GM10266 (cell line): ENCODE measurements at regions not wholly inside any gene's neighbourhood (a gene's known extent, or its start where the extent isn't known, plus 50 kb on each side); places are given as distances from the start of the nearest gene placed in this dataset.
"Not testable (repeated sequence)": the region's sequence is repeated elsewhere in the genome, so short reads cannot be mapped to it uniquely, and the experiment has no call there.

Source experiments
- DNase-seq: peaks from one replicate; pipeline ENCODE4 v3.0.0; 2012; ENCODE audit errors: extremely low spot score
- CTCF ChIP-seq: IDR thresholded peaks from 2 replicates; pipeline ENCODE4 v1.5.1; 2012; ENCODE audit warnings: mild to moderate bottlenecking, low read depth; ENCODE audit not compliant: control insufficient read depth, insufficient read depth; ENCODE audit errors: missing control alignments

DNA sequence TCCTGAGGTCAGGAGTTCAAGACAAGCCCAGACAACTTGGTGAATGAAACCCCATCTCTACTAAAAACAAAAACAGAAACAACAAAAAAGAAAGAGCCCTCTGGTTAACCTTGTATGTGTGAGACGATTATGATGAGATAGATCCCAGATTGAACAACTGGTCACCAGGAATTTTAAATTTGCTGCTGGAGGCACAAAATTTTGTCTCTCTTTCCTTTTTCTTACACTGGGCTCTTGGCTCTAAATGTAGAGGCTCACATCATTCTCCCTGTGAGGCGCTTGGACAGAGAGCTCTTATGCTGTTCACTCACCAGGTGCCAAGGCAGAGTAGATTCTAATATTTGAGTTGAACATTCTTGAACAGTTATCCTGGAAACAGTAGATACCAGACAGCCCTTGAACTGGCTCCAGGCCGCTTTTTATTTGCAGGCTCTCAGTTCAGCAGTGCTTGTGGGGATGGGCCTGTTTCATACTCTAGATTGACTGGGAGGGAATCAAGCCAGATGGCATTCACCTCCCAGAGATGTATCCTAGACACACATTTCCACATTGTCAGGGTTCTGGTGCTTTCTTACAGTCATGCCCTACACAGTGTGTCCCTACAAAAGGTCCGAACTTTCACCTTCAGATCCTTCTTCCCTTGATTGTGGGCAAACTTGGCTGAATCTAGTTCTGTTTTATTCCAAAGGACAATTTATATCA is 1159.6 kb downstream of the RPIA start:
- no peak for TF ChIP-seq CTCF
- DNase-seq = peak; percentile 2

GRCh38 chr2:89851583-89851905 is 1160.1 kb downstream of the RPIA start:
- peak; percentile 0 for DNase-seq

GRCh38 chr2:89853427-89853826 is 1162.0 kb downstream of the RPIA start:
- DNase-seq = not testable (repeated sequence)

More at GRCh38 chr2:89851583-89851905, 1160.1 kb downstream of the RPIA start:
- no peak for TF ChIP-seq CTCF

- DNase-seq = not testable (repeated sequence)
These were observed 1164.3 kb downstream of the RPIA start for GRCh38 chr2:89855752-89856151.

DNA sequence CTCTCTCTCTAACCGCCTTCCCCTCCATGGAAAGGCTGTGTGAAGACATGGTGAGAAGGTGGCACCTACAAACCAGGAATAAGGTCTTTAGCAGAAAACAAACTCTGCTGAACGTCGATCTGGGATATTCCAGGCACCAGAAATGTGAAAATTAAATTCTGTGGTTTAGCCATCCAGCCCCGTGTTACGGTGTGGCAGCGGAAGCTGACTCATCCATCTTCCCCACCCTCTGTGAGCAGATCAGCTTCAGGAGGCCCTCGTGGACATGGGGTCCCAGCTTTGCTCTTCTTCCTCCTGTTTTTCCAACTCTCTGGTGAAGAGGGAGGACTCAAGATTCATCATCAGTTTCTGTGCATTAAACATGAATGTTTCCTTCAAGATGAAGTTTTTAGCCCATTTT is 1164.8 kb downstream of the RPIA start:
- not testable (repeated sequence) for DNase-seq

- DNase-seq = not testable (repeated sequence)
These were observed 1170.7 kb downstream of the RPIA start for GRCh38 chr2:89862164-89862563.

DNA sequence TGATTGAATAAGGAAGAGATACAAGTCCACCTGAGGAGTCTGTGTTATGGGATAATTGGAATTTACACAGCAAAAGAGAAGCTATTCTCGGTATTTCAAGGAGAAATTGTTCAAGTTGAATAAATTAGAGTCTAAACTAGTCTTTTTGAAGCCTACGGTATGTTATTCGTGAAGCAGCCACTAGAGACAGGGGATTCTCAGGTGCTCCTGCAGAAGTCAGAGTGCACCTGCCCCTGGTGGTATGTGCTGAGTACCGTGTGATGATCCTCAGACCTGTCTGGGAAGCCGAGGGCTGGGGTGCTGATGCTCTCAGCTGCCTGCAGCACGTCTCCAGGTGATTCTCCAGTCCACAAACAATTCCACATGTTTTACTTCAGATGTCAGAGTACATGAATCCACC is 1171.7 kb downstream of the RPIA start:
- DNase-seq = not testable (repeated sequence)

DNA sequence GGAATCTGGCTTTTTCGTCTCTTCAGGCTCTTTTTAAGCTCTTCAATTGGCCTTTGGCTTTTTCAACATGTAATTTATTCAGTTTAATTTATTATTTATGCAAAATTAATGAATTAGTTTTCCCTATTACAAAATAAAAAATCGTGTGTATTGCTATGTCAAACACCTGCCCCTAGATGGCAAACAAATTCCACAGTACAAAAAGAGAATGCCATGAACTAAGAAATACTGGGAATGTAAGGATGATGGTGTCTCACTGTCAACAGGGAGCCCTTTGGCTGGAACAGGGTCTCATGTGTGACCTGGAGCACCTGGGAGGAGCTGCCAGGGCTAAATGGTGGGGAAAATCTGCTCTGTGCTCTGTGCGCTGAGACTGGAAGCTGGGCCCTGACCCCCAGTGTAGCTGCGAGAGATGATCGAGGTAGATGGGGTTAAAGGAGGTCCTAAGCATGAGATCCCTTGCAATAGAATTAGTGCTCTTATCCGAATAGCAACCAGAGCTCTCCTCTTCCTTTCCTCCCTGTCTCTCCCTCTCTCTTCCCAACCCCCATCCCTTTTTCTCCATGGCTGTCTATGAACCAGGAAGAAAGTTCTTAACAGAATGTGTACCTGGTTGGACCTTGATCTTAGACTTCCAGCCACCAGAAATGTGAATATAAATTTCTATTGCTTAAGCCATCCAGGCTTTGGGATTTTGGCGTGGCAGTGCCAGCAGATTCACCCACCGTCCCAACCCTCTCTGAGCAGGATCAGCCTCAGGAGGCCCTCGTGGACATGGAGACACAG is 1183.5 kb downstream of the RPIA start:
- not testable (repeated sequence) for DNase-seq

- not testable (repeated sequence) for DNase-seq
These were observed 1185.0 kb downstream of the RPIA start for GRCh38 chr2:89876445-89876844.

DNA sequence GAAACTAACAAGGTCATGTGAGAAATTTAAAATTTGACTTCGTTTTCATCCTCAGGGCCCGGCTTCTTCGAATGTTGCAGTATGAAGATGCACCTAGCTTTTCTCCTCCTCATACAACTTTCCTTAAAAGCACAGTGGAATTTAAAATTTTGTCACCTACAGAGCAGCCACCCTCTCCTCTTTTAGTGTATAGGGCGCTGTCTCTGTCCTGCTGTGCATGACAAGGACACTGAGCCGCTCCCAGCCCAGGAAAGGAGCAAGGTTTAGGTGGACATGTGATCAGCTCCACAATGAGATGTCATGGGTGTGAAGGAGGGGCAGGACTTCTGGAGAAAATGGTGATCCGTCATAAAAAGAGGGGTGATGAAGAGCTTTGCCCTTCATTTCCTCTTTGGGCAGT is 1185.4 kb downstream of the RPIA start:
- not testable (repeated sequence) for DNase-seq

DNA sequence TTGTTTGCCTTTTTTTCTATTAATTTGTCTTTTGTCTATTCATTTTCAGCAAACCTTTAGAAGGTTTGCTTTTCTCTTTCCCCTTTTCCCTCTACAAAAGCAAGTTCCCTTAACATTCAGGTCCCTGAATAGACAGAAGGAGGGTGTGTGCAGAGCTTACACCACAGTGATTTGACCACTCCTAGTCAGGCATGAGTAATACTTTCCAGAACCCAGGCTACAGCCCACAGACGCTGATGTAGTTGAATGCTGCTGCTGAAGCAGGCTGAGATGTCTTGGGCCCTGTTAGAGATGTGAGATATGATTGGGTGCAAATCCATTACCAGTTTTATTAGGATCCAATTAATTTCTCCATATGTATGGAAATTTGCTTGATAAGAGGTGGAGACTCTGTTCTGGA is 1191.4 kb downstream of the RPIA start:
- DNase-seq = not testable (repeated sequence)

GRCh38 chr2:89883624-89884023 is 1192.2 kb downstream of the RPIA start:
- not testable (repeated sequence) for DNase-seq

DNA sequence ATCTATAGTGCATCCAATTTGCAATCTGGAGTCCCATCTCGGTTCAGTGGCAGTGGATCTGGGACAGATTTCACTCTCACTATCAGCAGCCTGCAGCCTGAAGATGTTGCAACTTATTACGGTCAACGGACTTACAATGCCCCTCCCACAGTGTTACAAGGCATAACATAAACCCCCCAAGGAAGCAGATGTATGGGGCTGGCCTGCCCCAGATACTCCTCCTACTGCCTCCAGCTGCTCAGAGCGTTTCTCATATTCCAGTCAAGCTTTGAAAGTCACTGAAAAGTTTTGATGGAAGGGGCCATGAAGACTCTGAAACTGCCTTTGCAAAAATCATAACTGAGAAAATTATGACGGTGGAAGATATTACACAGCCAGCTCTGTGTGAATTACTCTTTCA is 1193.6 kb downstream of the RPIA start:
- DNase-seq = not testable (repeated sequence)

DNA sequence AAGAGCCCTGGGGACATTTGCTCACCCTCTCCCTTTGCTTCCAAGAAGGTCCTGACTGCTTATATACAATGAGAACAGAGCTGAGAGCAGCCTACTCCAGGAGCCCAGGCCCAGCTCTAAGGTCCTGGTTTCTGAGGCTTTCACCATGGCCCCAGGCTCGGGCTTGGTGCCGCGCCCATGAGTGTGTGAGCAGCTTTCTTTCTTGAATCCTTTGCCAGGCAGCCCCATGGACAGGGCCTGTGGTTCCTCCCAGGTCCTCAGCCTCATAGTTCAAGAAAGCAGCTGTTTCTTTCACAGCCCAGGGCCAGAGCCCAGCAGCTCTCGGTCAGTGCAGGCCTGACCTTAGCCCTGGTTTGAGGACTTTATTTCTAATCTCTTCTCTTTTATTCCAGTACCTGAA is 1197.2 kb downstream of the RPIA start:
- not testable (repeated sequence) for DNase-seq

- not testable (repeated sequence) for DNase-seq
These were observed 1198.8 kb downstream of the RPIA start for GRCh38 chr2:89890185-89890773.

DNA sequence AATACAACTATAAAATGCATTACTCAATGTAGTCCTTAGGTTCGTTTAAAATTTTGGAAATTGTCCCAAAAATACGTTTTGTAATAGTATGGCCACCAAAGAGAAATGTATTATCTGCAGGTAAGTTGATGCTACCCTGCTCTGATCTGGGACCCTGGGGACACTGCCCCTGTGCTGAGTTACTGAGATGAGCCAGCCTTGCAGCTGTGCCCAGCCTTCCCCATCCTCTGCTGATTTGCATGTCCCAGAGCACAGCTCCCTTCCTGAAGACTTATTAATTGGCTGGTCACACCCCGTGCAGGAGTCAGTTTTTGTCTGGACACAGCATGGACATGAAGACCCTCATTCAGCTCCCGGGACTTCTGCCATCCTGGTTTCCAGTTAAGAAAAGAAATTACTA is 1203.5 kb downstream of the RPIA start:
- DNase-seq = not testable (repeated sequence)

DNA sequence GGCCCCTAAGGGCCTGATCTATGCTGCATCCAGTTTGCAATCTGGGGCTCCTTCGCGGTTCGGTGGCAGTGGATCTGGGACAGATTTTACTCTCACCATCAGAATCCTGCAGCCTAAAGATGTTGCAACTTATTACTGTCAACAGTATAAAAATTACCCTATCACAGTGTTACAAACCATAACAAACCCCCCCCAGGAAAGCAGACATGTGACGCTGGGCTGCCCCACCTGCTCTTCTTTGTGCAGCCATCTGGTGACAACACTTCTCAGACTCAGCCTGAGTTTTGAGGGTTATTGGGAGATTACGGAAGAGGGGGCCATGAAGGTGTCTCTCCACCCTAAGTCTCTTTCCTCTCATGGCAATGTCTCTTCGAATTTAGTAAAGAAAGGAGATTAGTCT is 1204.2 kb downstream of the RPIA start:
- not testable (repeated sequence) for DNase-seq

GRCh38 chr2:89927018-89927417 is 1235.5 kb downstream of the RPIA start:
- not testable (repeated sequence) for DNase-seq

DNA sequence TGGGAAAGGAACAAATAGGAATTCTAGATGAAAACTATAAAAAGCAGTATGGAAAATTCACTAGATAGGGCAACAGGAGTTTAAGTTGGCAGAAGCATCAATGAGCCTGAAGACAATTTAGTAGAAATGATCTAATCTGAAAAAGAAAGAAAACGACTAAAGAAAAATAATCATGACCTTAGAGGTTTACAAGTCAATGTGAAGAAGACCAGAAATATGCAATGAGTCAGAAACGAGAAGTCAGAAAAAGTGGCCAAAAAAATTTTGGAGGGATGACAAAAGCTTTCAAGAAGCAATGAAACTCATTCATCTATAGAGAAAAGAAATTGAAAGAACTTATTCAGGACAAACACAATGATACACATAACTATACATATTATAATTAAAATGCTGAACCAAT is 1244.0 kb downstream of the RPIA start:
- not testable (repeated sequence) for DNase-seq
